ENCODE measurements at regions not wholly inside any gene's neighbourhood (a gene's known extent, or its start where the extent isn't known, plus 50 kb on each side); places are given as distances from the start of the nearest gene placed in this dataset.
"Not testable (repeated sequence)": the region's sequence is repeated elsewhere in the genome, so short reads cannot be mapped to it uniquely, and the experiment has no call there.

- no peak for DNase-seq (ENCODE audit: low read depth in 6 of 9, low spot score in 9 of 9)
- no peak overlapping the region for H3K4me3 ChIP-seq (ENCODE audit: low read length in 2 of 2)
- WGBS: 100% methylated on average over 1 of the region's 1 CpG
- H3K27ac ChIP-seq (ENCODE audit: low read depth in 1 of 2, low read length in 1 of 2): peak overlapping the region in 1 of 2 donors; percentile 52
- H3K36me3 ChIP-seq (ENCODE audit: control insufficient read depth in 2 of 2, insufficient read depth in 2 of 2, low read length in 1 of 2): peaks cover 10 to 25% of the 10 kb centered on the region in 2 donors
- no peaks in the 10 kb centered on the region for H3K9me3 ChIP-seq (ENCODE audit: control insufficient read depth in 2 of 2, insufficient read depth in 1 of 2, low read length in 1 of 2)
- no peaks in the 10 kb centered on the region for H3K27me3 ChIP-seq (ENCODE audit: control insufficient read depth in 2 of 2, insufficient read depth in 1 of 2, low read length in 1 of 2)
- H3K4me1 ChIP-seq (ENCODE audit: control insufficient read depth in 2 of 2, insufficient read depth in 2 of 2, low read length in 2 of 2): peaks cover 0 to 6% of the 10 kb centered on the region in 2 donors
Observed at GRCh38 chr6:144479991-144480390, 194.9 kb downstream of the UTRN start.

GRCh38 chr6:144480473-144480872, 195.3 kb downstream of the UTRN start:
- WGBS: 94% methylated on average over 5 of the region's 5 CpGs
- Histone ChIP-seq H3K27me3 (ENCODE audit: control insufficient read depth in 2 of 2, insufficient read depth in 1 of 2, low read length in 1 of 2) (no peaks in the 10 kb centered on the region), H3K36me3 (ENCODE audit: control insufficient read depth in 2 of 2, insufficient read depth in 2 of 2, low read length in 1 of 2) (peaks cover 13 to 23% of the 10 kb centered on the region in 2 donors), H3K27ac (ENCODE audit: low read depth in 1 of 2, low read length in 1 of 2) (no peak overlapping the region), H3K4me3 (ENCODE audit: low read length in 2 of 2) (no peak overlapping the region), H3K9me3 (ENCODE audit: control insufficient read depth in 2 of 2, insufficient read depth in 1 of 2, low read length in 1 of 2) (no peaks in the 10 kb centered on the region), H3K4me1 (ENCODE audit: control insufficient read depth in 2 of 2, insufficient read depth in 2 of 2, low read length in 2 of 2) (peaks cover 0 to 6% of the 10 kb centered on the region in 2 donors)
- DNase-seq (ENCODE audit: low read depth in 6 of 9, low spot score in 9 of 9): no peak

GRCh38 chr6:144481527-144481926, 196.4 kb downstream of the UTRN start:
- Histone ChIP-seq H3K27ac (ENCODE audit: low read depth in 1 of 2, low read length in 1 of 2) (no peak overlapping the region), H3K4me1 (ENCODE audit: control insufficient read depth in 2 of 2, insufficient read depth in 2 of 2, low read length in 2 of 2) (peaks cover 0 to 6% of the 10 kb centered on the region in 2 donors), H3K4me3 (ENCODE audit: low read length in 2 of 2) (no peak overlapping the region), H3K36me3 (ENCODE audit: control insufficient read depth in 2 of 2, insufficient read depth in 2 of 2, low read length in 1 of 2) (peaks cover 14 to 22% of the 10 kb centered on the region in 2 donors), H3K27me3 (ENCODE audit: control insufficient read depth in 2 of 2, insufficient read depth in 1 of 2, low read length in 1 of 2) (no peaks in the 10 kb centered on the region), H3K9me3 (ENCODE audit: control insufficient read depth in 2 of 2, insufficient read depth in 1 of 2, low read length in 1 of 2) (no peaks in the 10 kb centered on the region)
- DNase-seq (ENCODE audit: low read depth in 6 of 9, low spot score in 9 of 9): no peak
- 79% methylated on average over 6 of the region's 6 CpGs for WGBS

GRCh38 chr6:144482142-144482541, 197.0 kb downstream of the UTRN start:
- DNase-seq (ENCODE audit: low read depth in 6 of 9, low spot score in 9 of 9): peak; percentile 41 to 90 (median 72)
- peaks cover 14 to 21% of the 10 kb centered on the region in 2 donors for H3K36me3 ChIP-seq (ENCODE audit: control insufficient read depth in 2 of 2, insufficient read depth in 2 of 2, low read length in 1 of 2)
- peaks cover 0 to 6% of the 10 kb centered on the region in 2 donors for H3K4me1 ChIP-seq (ENCODE audit: control insufficient read depth in 2 of 2, insufficient read depth in 2 of 2, low read length in 2 of 2)
- no peak overlapping the region for H3K4me3 ChIP-seq (ENCODE audit: low read length in 2 of 2)
- WGBS: 22% methylated on average over 4 of the region's 4 CpGs
- H3K27me3 ChIP-seq (ENCODE audit: control insufficient read depth in 2 of 2, insufficient read depth in 1 of 2, low read length in 1 of 2): no peaks in the 10 kb centered on the region
- no peak overlapping the region for H3K27ac ChIP-seq (ENCODE audit: low read depth in 1 of 2, low read length in 1 of 2)
- no peaks in the 10 kb centered on the region for H3K9me3 ChIP-seq (ENCODE audit: control insufficient read depth in 2 of 2, insufficient read depth in 1 of 2, low read length in 1 of 2)

- peaks cover 0 to 6% of the 10 kb centered on the region in 2 donors for H3K4me1 ChIP-seq (ENCODE audit: control insufficient read depth in 2 of 2, insufficient read depth in 2 of 2, low read length in 2 of 2)
- no peaks in the 10 kb centered on the region for H3K27me3 ChIP-seq (ENCODE audit: control insufficient read depth in 2 of 2, insufficient read depth in 1 of 2, low read length in 1 of 2)
- H3K9me3 ChIP-seq (ENCODE audit: control insufficient read depth in 2 of 2, insufficient read depth in 1 of 2, low read length in 1 of 2): no peaks in the 10 kb centered on the region
- H3K4me3 ChIP-seq (ENCODE audit: low read length in 2 of 2): no peak overlapping the region
- H3K27ac ChIP-seq (ENCODE audit: low read depth in 1 of 2, low read length in 1 of 2): no peak overlapping the region
- H3K36me3 ChIP-seq (ENCODE audit: control insufficient read depth in 2 of 2, insufficient read depth in 2 of 2, low read length in 1 of 2): peaks cover 24 to 37% of the 10 kb centered on the region in 2 donors
- no peak for DNase-seq (ENCODE audit: low read depth in 6 of 9, low spot score in 9 of 9)
- 98% methylated on average over 4 of the region's 4 CpGs for WGBS
Observed at GRCh38 chr6:144485531-144485930, 200.4 kb downstream of the UTRN start.

GRCh38 chr6:144488590-144488989, 203.5 kb downstream of the UTRN start:
- WGBS: 95% methylated on average over 3 of the region's 3 CpGs
- H3K27ac ChIP-seq (ENCODE audit: low read depth in 1 of 2, low read length in 1 of 2): no peak overlapping the region
- no peak overlapping the region for H3K4me3 ChIP-seq (ENCODE audit: low read length in 2 of 2)
- H3K36me3 ChIP-seq (ENCODE audit: control insufficient read depth in 2 of 2, insufficient read depth in 2 of 2, low read length in 1 of 2): peaks cover 33 to 59% of the 10 kb centered on the region in 2 donors
- peaks cover 0 to 3% of the 10 kb centered on the region in 2 donors for H3K9me3 ChIP-seq (ENCODE audit: control insufficient read depth in 2 of 2, insufficient read depth in 1 of 2, low read length in 1 of 2)
- H3K4me1 ChIP-seq (ENCODE audit: control insufficient read depth in 2 of 2, insufficient read depth in 2 of 2, low read length in 2 of 2): peaks cover 0 to under 1% of the 10 kb centered on the region in 2 donors
- no peaks in the 10 kb centered on the region for H3K27me3 ChIP-seq (ENCODE audit: control insufficient read depth in 2 of 2, insufficient read depth in 1 of 2, low read length in 1 of 2)
- DNase-seq (ENCODE audit: low read depth in 6 of 9, low spot score in 9 of 9): no peak

- DNase-seq (ENCODE audit: low read depth in 6 of 9, low spot score in 9 of 9): no peak
Observed at GRCh38 chr6:144493035-144493910, 208.1 kb downstream of the UTRN start.

GRCh38 chr6:144495076-144495475, 209.9 kb downstream of the UTRN start:
- H3K27ac ChIP-seq (ENCODE audit: low read depth in 1 of 2, low read length in 1 of 2); H3K9me3 ChIP-seq (ENCODE audit: control insufficient read depth in 2 of 2, insufficient read depth in 1 of 2, low read length in 1 of 2); H3K4me3 ChIP-seq (ENCODE audit: low read length in 2 of 2); DNase-seq (ENCODE audit: low read depth in 6 of 9, low spot score in 9 of 9); H3K27me3 ChIP-seq (ENCODE audit: control insufficient read depth in 2 of 2, insufficient read depth in 1 of 2, low read length in 1 of 2); H3K4me1 ChIP-seq (ENCODE audit: control insufficient read depth in 2 of 2, insufficient read depth in 2 of 2, low read length in 2 of 2): not testable (repeated sequence)
- H3K36me3 ChIP-seq (ENCODE audit: control insufficient read depth in 2 of 2, insufficient read depth in 2 of 2, low read length in 1 of 2): peaks cover 32 to 56% of the 10 kb centered on the region in 2 donors
- WGBS: 98% methylated on average over 22 of the region's 22 CpGs

More at GRCh38 chr6:144493035-144493910, 208.1 kb downstream of the UTRN start:
- 97% methylated on average over 6 of the region's 6 CpGs for WGBS
- Histone ChIP-seq H3K27me3 (ENCODE audit: control insufficient read depth in 2 of 2, insufficient read depth in 1 of 2, low read length in 1 of 2) (no peaks in the 10 kb centered on the region), H3K36me3 (ENCODE audit: control insufficient read depth in 2 of 2, insufficient read depth in 2 of 2, low read length in 1 of 2) (peaks cover 37 to 55% of the 10 kb centered on the region in 2 donors), H3K4me3 (ENCODE audit: low read length in 2 of 2) (no peak overlapping the region), H3K9me3 (ENCODE audit: control insufficient read depth in 2 of 2, insufficient read depth in 1 of 2, low read length in 1 of 2) (peaks cover 0 to 3% of the 10 kb centered on the region in 2 donors), H3K27ac (ENCODE audit: low read depth in 1 of 2, low read length in 1 of 2) (no peak overlapping the region), H3K4me1 (ENCODE audit: control insufficient read depth in 2 of 2, insufficient read depth in 2 of 2, low read length in 2 of 2) (no peaks in the 10 kb centered on the region)

- WGBS: 99% methylated on average over 1 of the region's 1 CpG
- Histone ChIP-seq H3K9me3 (ENCODE audit: control insufficient read depth in 2 of 2, insufficient read depth in 1 of 2, low read length in 1 of 2) (peaks cover 0 to 3% of the 10 kb centered on the region in 2 donors), H3K4me3 (ENCODE audit: low read length in 2 of 2) (no peak overlapping the region)
Observed at GRCh38 chr6:144497650-144498049, 212.5 kb downstream of the UTRN start.

More at GRCh38 chr6:144497650-144498049, 212.5 kb downstream of the UTRN start:
- H3K27me3 ChIP-seq (ENCODE audit: control insufficient read depth in 2 of 2, insufficient read depth in 1 of 2, low read length in 1 of 2): no peaks in the 10 kb centered on the region
- no peaks in the 10 kb centered on the region for H3K4me1 ChIP-seq (ENCODE audit: control insufficient read depth in 2 of 2, insufficient read depth in 2 of 2, low read length in 2 of 2)
- peaks cover 19 to 41% of the 10 kb centered on the region in 2 donors for H3K36me3 ChIP-seq (ENCODE audit: control insufficient read depth in 2 of 2, insufficient read depth in 2 of 2, low read length in 1 of 2)
- no peak overlapping the region for H3K27ac ChIP-seq (ENCODE audit: low read depth in 1 of 2, low read length in 1 of 2)
- DNase-seq (ENCODE audit: low read depth in 6 of 9, low spot score in 9 of 9): no peak
